ENCODE measurements at regions not wholly inside any gene's neighbourhood (a gene's known extent, or its start where the extent isn't known, plus 50 kb on each side); places are given as distances from the start of the nearest gene placed in this dataset.

- no peaks in the 10 kb centered on the region for H3K36me3 ChIP-seq (ENCODE audit: control insufficient read depth in 4 of 4, insufficient read depth in 4 of 4, low read length in 3 of 4)
- 89% methylated on average over 6 of the region's 12 CpGs for WGBS (ENCODE audit: insufficient coverage)
- H3K27me3 ChIP-seq (replicated peaks in 2 of 5; ENCODE audit: control insufficient read depth in 4 of 5, insufficient read depth in 5 of 5, low read length in 4 of 5), result peaks cover 0 to 5% (median 0%) of the 10 kb centered on the region in 5 experiments
- H3K27ac ChIP-seq (ENCODE audit: insufficient read depth in 1 of 2, low read depth in 1 of 2, low read length in 2 of 2, poor library complexity in 1 of 2, severe bottlenecking in 2 of 2), result no peak overlapping the region
- H3K4me3 ChIP-seq (ENCODE audit: control insufficient read depth in 1 of 7, extremely low read depth in 1 of 7, insufficient read depth in 4 of 7, low read depth in 2 of 7, low read length in 6 of 7), result no peak overlapping the region
- H3K9me3 ChIP-seq (ENCODE audit: control extremely low read depth in 1 of 5, control insufficient read depth in 4 of 5, insufficient read depth in 2 of 5, low read depth in 1 of 5, low read length in 4 of 5), result peaks cover 0 to 2% (median 0%) of the 10 kb centered on the region in 5 experiments
- ChIA-PET POLR2A (no interaction called here), CTCF (interaction anchor here (0.6 kb wide), 1 partner anchor 8 kb away, joined by 3 read pairs; no protein-coding TSS in a partner anchor)
- no peaks in the 10 kb centered on the region for H3K4me1 ChIP-seq (ENCODE audit: control extremely low read depth in 1 of 4, control insufficient read depth in 4 of 4, insufficient read depth in 4 of 4, low read length in 3 of 4)
- no peak for DNase-seq
Measured at GRCh38 chr13:21998279-21998990, 327.6 kb downstream of the FGF9 start.

- Histone ChIP-seq H3K36me3 (ENCODE audit: control insufficient read depth in 4 of 4, insufficient read depth in 4 of 4, low read length in 3 of 4) (no peaks in the 10 kb centered on the region), H3K9me3 (ENCODE audit: control extremely low read depth in 1 of 5, control insufficient read depth in 4 of 5, insufficient read depth in 2 of 5, low read depth in 1 of 5, low read length in 4 of 5) (peaks cover 0 to 2% (median 0%) of the 10 kb centered on the region in 5 experiments), H3K4me3 (ENCODE audit: control insufficient read depth in 1 of 7, extremely low read depth in 1 of 7, insufficient read depth in 4 of 7, low read depth in 2 of 7, low read length in 6 of 7) (no peak overlapping the region), H3K27me3 (replicated peaks in 2 of 5; ENCODE audit: control insufficient read depth in 4 of 5, insufficient read depth in 5 of 5, low read length in 4 of 5) (peaks cover 0 to 4% (median 0%) of the 10 kb centered on the region in 5 experiments), H3K4me1 (ENCODE audit: control extremely low read depth in 1 of 4, control insufficient read depth in 4 of 4, insufficient read depth in 4 of 4, low read length in 3 of 4) (no peaks in the 10 kb centered on the region), H3K27ac (ENCODE audit: insufficient read depth in 1 of 2, low read depth in 1 of 2, low read length in 2 of 2, poor library complexity in 1 of 2, severe bottlenecking in 2 of 2) (no peak overlapping the region)
- ChIA-PET CTCF (no interaction called here), POLR2A (no interaction called here)
- 92% methylated on average over 2 of the region's 6 CpGs for WGBS (ENCODE audit: insufficient coverage)
- DNase-seq, result no peak
Measured at GRCh38 chr13:21999666-22000065, 328.8 kb downstream of the FGF9 start.

DNA sequence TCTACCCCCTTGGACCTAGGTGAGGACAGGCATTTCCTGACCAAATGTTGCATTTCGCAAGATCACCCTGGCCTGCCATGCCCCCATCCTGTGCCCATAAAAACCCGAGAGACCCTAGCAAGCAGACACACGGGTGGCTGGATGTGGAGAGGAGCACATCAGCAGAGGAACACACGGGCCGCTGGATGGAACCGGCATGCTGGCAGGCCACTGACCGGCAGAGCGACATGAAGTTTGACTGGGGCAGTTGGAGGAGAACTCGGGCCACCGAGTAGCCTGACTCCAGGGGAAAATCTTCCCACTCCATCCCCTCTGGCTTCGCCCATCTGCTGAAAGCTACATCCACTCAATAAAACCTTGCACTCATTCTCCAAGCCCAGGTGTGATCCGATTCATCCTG, 329.3 kb downstream of the FGF9 start:
- ChIA-PET POLR2A (no interaction called here), CTCF (no interaction called here)
- H3K9me3 ChIP-seq (ENCODE audit: control extremely low read depth in 1 of 5, control insufficient read depth in 4 of 5, insufficient read depth in 2 of 5, low read depth in 1 of 5, low read length in 4 of 5), result peaks cover 0 to 2% (median 0%) of the 10 kb centered on the region in 5 experiments
- DNase-seq, result no peak
- 97% methylated on average over 9 of the region's 12 CpGs for WGBS (ENCODE audit: insufficient coverage)
- H3K4me1 ChIP-seq (ENCODE audit: control extremely low read depth in 1 of 4, control insufficient read depth in 4 of 4, insufficient read depth in 4 of 4, low read length in 3 of 4), result no peaks in the 10 kb centered on the region
- H3K4me3 ChIP-seq (ENCODE audit: control insufficient read depth in 1 of 7, extremely low read depth in 1 of 7, insufficient read depth in 4 of 7, low read depth in 2 of 7, low read length in 6 of 7), result no peak overlapping the region
- H3K36me3 ChIP-seq (ENCODE audit: control insufficient read depth in 4 of 4, insufficient read depth in 4 of 4, low read length in 3 of 4), result no peaks in the 10 kb centered on the region
- no peak overlapping the region for H3K27ac ChIP-seq (ENCODE audit: insufficient read depth in 1 of 2, low read depth in 1 of 2, low read length in 2 of 2, poor library complexity in 1 of 2, severe bottlenecking in 2 of 2)
- peaks cover 0 to 4% (median 0%) of the 10 kb centered on the region in 5 experiments for H3K27me3 ChIP-seq (replicated peaks in 2 of 5; ENCODE audit: control insufficient read depth in 4 of 5, insufficient read depth in 5 of 5, low read length in 4 of 5)

- CTCF ChIA-PET, result no interaction called here
- no peak for DNase-seq
- POLR2A ChIA-PET, result no interaction called here
Measured at GRCh38 chr13:22001336-22001735, 330.5 kb downstream of the FGF9 start.

GRCh38 chr13:22002893-22003292, 332.0 kb downstream of the FGF9 start:
- no peaks in the 10 kb centered on the region for H3K4me1 ChIP-seq (ENCODE audit: control extremely low read depth in 1 of 4, control insufficient read depth in 4 of 4, insufficient read depth in 4 of 4, low read length in 3 of 4)
- CTCF ChIA-PET, result no interaction called here
- H3K4me3 ChIP-seq (ENCODE audit: control insufficient read depth in 1 of 7, extremely low read depth in 1 of 7, insufficient read depth in 4 of 7, low read depth in 2 of 7, low read length in 6 of 7), result no peak overlapping the region
- DNase-seq, result no peak
- peaks cover 0 to 4% (median 0%) of the 10 kb centered on the region in 5 experiments for H3K27me3 ChIP-seq (replicated peaks in 2 of 5; ENCODE audit: control insufficient read depth in 4 of 5, insufficient read depth in 5 of 5, low read length in 4 of 5)
- H3K36me3 ChIP-seq (ENCODE audit: control insufficient read depth in 4 of 4, insufficient read depth in 4 of 4, low read length in 3 of 4), result no peaks in the 10 kb centered on the region
- 83% methylated on average over 4 of the region's 4 CpGs for WGBS (ENCODE audit: insufficient coverage)
- H3K9me3 ChIP-seq (ENCODE audit: control extremely low read depth in 1 of 5, control insufficient read depth in 4 of 5, insufficient read depth in 2 of 5, low read depth in 1 of 5, low read length in 4 of 5), result no peaks in the 10 kb centered on the region
- no peak overlapping the region for H3K27ac ChIP-seq (ENCODE audit: insufficient read depth in 1 of 2, low read depth in 1 of 2, low read length in 2 of 2, poor library complexity in 1 of 2, severe bottlenecking in 2 of 2)
- POLR2A ChIA-PET, result no interaction called here

More at GRCh38 chr13:22001336-22001735, 330.5 kb downstream of the FGF9 start:
- H3K36me3 ChIP-seq (ENCODE audit: control insufficient read depth in 4 of 4, insufficient read depth in 4 of 4, low read length in 3 of 4), result no peaks in the 10 kb centered on the region
- H3K27me3 ChIP-seq (replicated peaks in 2 of 5; ENCODE audit: control insufficient read depth in 4 of 5, insufficient read depth in 5 of 5, low read length in 4 of 5), result peaks cover 0 to 4% (median 0%) of the 10 kb centered on the region in 5 experiments
- H3K4me1 ChIP-seq (ENCODE audit: control extremely low read depth in 1 of 4, control insufficient read depth in 4 of 4, insufficient read depth in 4 of 4, low read length in 3 of 4), result no peaks in the 10 kb centered on the region
- no peak overlapping the region for H3K4me3 ChIP-seq (ENCODE audit: control insufficient read depth in 1 of 7, extremely low read depth in 1 of 7, insufficient read depth in 4 of 7, low read depth in 2 of 7, low read length in 6 of 7)
- peaks cover 0 to 2% (median 0%) of the 10 kb centered on the region in 5 experiments for H3K9me3 ChIP-seq (ENCODE audit: control extremely low read depth in 1 of 5, control insufficient read depth in 4 of 5, insufficient read depth in 2 of 5, low read depth in 1 of 5, low read length in 4 of 5)
- no peak overlapping the region for H3K27ac ChIP-seq (ENCODE audit: insufficient read depth in 1 of 2, low read depth in 1 of 2, low read length in 2 of 2, poor library complexity in 1 of 2, severe bottlenecking in 2 of 2)
- 89% methylated on average over 3 of the region's 9 CpGs for WGBS (ENCODE audit: insufficient coverage)

GRCh38 chr13:22009500-22009899, 338.6 kb downstream of the FGF9 start:
- H3K4me3 ChIP-seq (ENCODE audit: control insufficient read depth in 1 of 7, extremely low read depth in 1 of 7, insufficient read depth in 4 of 7, low read depth in 2 of 7, low read length in 6 of 7), result no peak overlapping the region
- 82% methylated on average over 8 of the region's 8 CpGs for WGBS (ENCODE audit: insufficient coverage)
- no peaks in the 10 kb centered on the region for H3K4me1 ChIP-seq (ENCODE audit: control extremely low read depth in 1 of 4, control insufficient read depth in 4 of 4, insufficient read depth in 4 of 4, low read length in 3 of 4)
- ChIA-PET CTCF (no interaction called here), POLR2A (no interaction called here)
- H3K27ac ChIP-seq (ENCODE audit: insufficient read depth in 1 of 2, low read depth in 1 of 2, low read length in 2 of 2, poor library complexity in 1 of 2, severe bottlenecking in 2 of 2), result peak overlapping the region in 1 of 2 experiments; percentile 67
- no peaks in the 10 kb centered on the region for H3K36me3 ChIP-seq (ENCODE audit: control insufficient read depth in 4 of 4, insufficient read depth in 4 of 4, low read length in 3 of 4)
- DNase-seq, result peak in 2 of 3 donors; percentile 10 to 23
- no peaks in the 10 kb centered on the region for H3K9me3 ChIP-seq (ENCODE audit: control extremely low read depth in 1 of 5, control insufficient read depth in 4 of 5, insufficient read depth in 2 of 5, low read depth in 1 of 5, low read length in 4 of 5)
- no peaks in the 10 kb centered on the region for H3K27me3 ChIP-seq (replicated peaks in 2 of 5; ENCODE audit: control insufficient read depth in 4 of 5, insufficient read depth in 5 of 5, low read length in 4 of 5)

DNA sequence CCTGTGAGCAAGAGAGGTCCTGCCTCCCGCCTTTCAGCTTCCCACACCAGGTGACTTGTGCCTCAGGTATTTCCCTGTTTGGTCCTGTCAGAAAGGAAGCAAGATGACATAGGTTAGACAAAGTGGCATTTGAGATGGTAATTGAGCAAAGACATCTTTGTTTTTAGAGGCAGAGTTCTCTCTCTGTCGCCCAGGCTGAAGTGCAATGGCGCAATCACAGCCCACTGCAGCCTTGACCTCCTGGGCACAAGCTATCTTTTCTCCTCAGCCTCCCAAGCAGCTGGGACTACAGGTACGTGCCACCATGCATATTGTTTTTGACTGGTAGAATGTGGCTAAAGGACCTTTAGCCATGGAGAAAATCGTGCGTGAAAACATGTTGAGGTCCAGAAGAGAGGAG, 339.1 kb downstream of the FGF9 start:
- WGBS (ENCODE audit: insufficient coverage), result 98% methylated on average over 5 of the region's 6 CpGs
- no peaks in the 10 kb centered on the region for H3K36me3 ChIP-seq (ENCODE audit: control insufficient read depth in 4 of 4, insufficient read depth in 4 of 4, low read length in 3 of 4)
- H3K27ac ChIP-seq (ENCODE audit: insufficient read depth in 1 of 2, low read depth in 1 of 2, low read length in 2 of 2, poor library complexity in 1 of 2, severe bottlenecking in 2 of 2), result peak overlapping the region in 1 of 2 experiments; percentile 29
- CTCF ChIA-PET, result no interaction called here
- POLR2A ChIA-PET, result no interaction called here
- no peak for DNase-seq
- H3K9me3 ChIP-seq (ENCODE audit: control extremely low read depth in 1 of 5, control insufficient read depth in 4 of 5, insufficient read depth in 2 of 5, low read depth in 1 of 5, low read length in 4 of 5), result no peaks in the 10 kb centered on the region
- H3K4me1 ChIP-seq (ENCODE audit: control extremely low read depth in 1 of 4, control insufficient read depth in 4 of 4, insufficient read depth in 4 of 4, low read length in 3 of 4), result no peaks in the 10 kb centered on the region
- no peaks in the 10 kb centered on the region for H3K27me3 ChIP-seq (replicated peaks in 2 of 5; ENCODE audit: control insufficient read depth in 4 of 5, insufficient read depth in 5 of 5, low read length in 4 of 5)
- H3K4me3 ChIP-seq (ENCODE audit: control insufficient read depth in 1 of 7, extremely low read depth in 1 of 7, insufficient read depth in 4 of 7, low read depth in 2 of 7, low read length in 6 of 7), result no peak overlapping the region

All from common myeloid progenitor, CD34-positive (primary cell).